IMR-90 (cell line): ENCODE measurements at regions not wholly inside any gene's neighbourhood (a gene's known extent, or its start where the extent isn't known, plus 50 kb on each side); places are given as distances from the start of the nearest gene placed in this dataset.

Experiments
- ATAC-seq: fragments of 200-7000 bp; cut with Tn5 transposase; 2 replicates; pipeline ENCODE4 v1.9.1; 2020; ENCODE audit warnings: low read depth, mild to moderate bottlenecking, moderate library complexity
- BruUV-seq: library from RNA; stranded (reverse); fragments of 400-500 nt; replicated peaks from 2 replicates; lab custom pipeline; 2021; lab: Mats Ljungman, UMichigan
- CTCF ChIA-PET: fragments of 300-600 bp; formaldehyde crosslinking; extraction: SDS; loops from one replicate; lab custom pipeline; 2021; ENCODE audit warnings: antibody characterized with exemption; lab: Yijun Ruan, JAX
- POLR2A ChIA-PET: fragments of 300-600 bp; sonication (Branson Sonifier 250); formaldehyde crosslinking; loops from one replicate; lab custom pipeline; 2022; ENCODE audit warnings: antibody characterized with exemption; ENCODE audit not compliant: unreplicated experiment; lab: Charles Lee
- DNase-seq: peaks from one replicate; pipeline ENCODE4 v3.0.0; 2013
- H2AFZ ChIP-seq: replicated peaks from 2 replicates; pipeline ENCODE3; 2013; ENCODE audit warnings: low read length, mild to moderate bottlenecking; ENCODE audit not compliant: poor library complexity
- H2AK5ac ChIP-seq: 2 replicates; pipeline ENCODE4 v1.6.1; 2013; ENCODE audit warnings: low read depth, low read length, inconsistent platforms
- H2AK9ac ChIP-seq: replicated peaks from 2 replicates; pipeline ENCODE3; 2013; ENCODE audit warnings: mild to moderate bottlenecking, low read depth, low read length, moderate library complexity; ENCODE audit not compliant: poor library complexity
- H2BK120ac ChIP-seq: 2 replicates; pipeline ENCODE4 v1.6.1; 2013; ENCODE audit warnings: low read depth, low read length, inconsistent platforms
- H2BK15ac ChIP-seq: 3 replicates; pipeline ENCODE4 v1.6.1; 2013; ENCODE audit warnings: low read depth, low read length, inconsistent platforms
- H2BK20ac ChIP-seq: 2 replicates; pipeline ENCODE4 v1.6.1; 2013; ENCODE audit warnings: low read depth, mild to moderate bottlenecking, inconsistent platforms, low read length, moderate library complexity
- H2BK5ac ChIP-seq: 2 replicates; pipeline ENCODE4 v1.6.1; 2013; ENCODE audit warnings: mild to moderate bottlenecking, low read depth, low read length, inconsistent platforms; ENCODE audit not compliant: poor library complexity, severe bottlenecking
- H3K14ac ChIP-seq: replicated peaks from 2 replicates; pipeline ENCODE4 v1.6.1; 2013; ENCODE audit warnings: low read depth, low read length, inconsistent platforms
- H3K18ac ChIP-seq: 2 replicates; pipeline ENCODE4 v1.6.1; 2013; ENCODE audit warnings: low read depth, low read length, control low read depth
- H3K23ac ChIP-seq: 2 replicates; pipeline ENCODE4 v1.6.1; 2013; ENCODE audit warnings: low read depth, low read length, inconsistent platforms
- H3K27ac ChIP-seq: 2 replicates; pipeline ENCODE4 v1.5.1; 2013; ENCODE audit warnings: mild to moderate bottlenecking, control low read depth, low read length; ENCODE audit not compliant: insufficient read depth
- H3K27me3 ChIP-seq: 2 replicates; pipeline ENCODE4 v1.6.1; 2013; ENCODE audit warnings: low read length; ENCODE audit not compliant: control insufficient read depth, insufficient read depth
- H3K36me3 ChIP-seq: 2 replicates; pipeline ENCODE4 v1.6.1; 2013; ENCODE audit warnings: low read length, mixed read lengths; ENCODE audit not compliant: control insufficient read depth, insufficient read depth
- H3K4ac ChIP-seq: 2 replicates; pipeline ENCODE4 v1.6.1; 2013; ENCODE audit warnings: low read depth, low read length, inconsistent platforms
- H3K4me1 ChIP-seq: 2 replicates; pipeline ENCODE4 v1.6.1; 2013; ENCODE audit warnings: low read length, mixed read lengths; ENCODE audit not compliant: control insufficient read depth, insufficient read depth
- H3K4me2 ChIP-seq: 2 replicates; pipeline ENCODE4 v1.6.1; 2013; ENCODE audit warnings: low read depth, mild to moderate bottlenecking, control low read depth, low read length, moderate library complexity
- H3K4me3 ChIP-seq: 2 replicates; pipeline ENCODE4 v1.5.1; 2013; ENCODE audit warnings: low read depth, mild to moderate bottlenecking, control low read depth, low read length, moderate library complexity; ENCODE audit not compliant: insufficient read depth
- H3K56ac ChIP-seq: 2 replicates; pipeline ENCODE4 v1.6.1; 2013; ENCODE audit warnings: low read length, inconsistent platforms; ENCODE audit not compliant: insufficient read depth; ENCODE audit errors: extremely low read depth
- H3K79me1 ChIP-seq, 2 experiments: 2 replicates each; pipeline ENCODE4 v1.6.1; 2013; ENCODE audit warnings: low read length in 2 of 2, inconsistent platforms in 1 of 2, low read depth in 1 of 2
- H3K9ac ChIP-seq: 2 replicates; pipeline ENCODE4 v1.6.1; 2013; ENCODE audit warnings: low read depth, low read length, control low read depth
- H3K9me1 ChIP-seq: 2 replicates; pipeline ENCODE4 v1.6.1; 2013; ENCODE audit warnings: low read length, inconsistent platforms; ENCODE audit not compliant: insufficient read depth
- H3K9me3 ChIP-seq: 2 replicates; pipeline ENCODE4 v1.6.1; 2013; ENCODE audit warnings: low read length; ENCODE audit not compliant: control insufficient read depth, insufficient read depth
- H4K20me1 ChIP-seq: 2 replicates; pipeline ENCODE4 v1.6.1; 2013; ENCODE audit warnings: low read length, inconsistent platforms; ENCODE audit not compliant: insufficient read depth
- H4K5ac ChIP-seq: 2 replicates; pipeline ENCODE4 v1.6.1; 2013; ENCODE audit warnings: mild to moderate bottlenecking, low read depth, low read length, control low read depth
- H4K8ac ChIP-seq, 2 experiments: 2 replicates each; pipeline ENCODE4 v1.6.1; 2013; ENCODE audit warnings: low read depth in 2 of 2, low read length in 2 of 2, control low read depth in 1 of 2, inconsistent platforms in 1 of 2
- H4K91ac ChIP-seq: 2 replicates; pipeline ENCODE4 v1.6.1; 2013; ENCODE audit warnings: low read depth, low read length, inconsistent platforms; ENCODE audit not compliant: insufficient read depth
- FOS ChIP-seq: fragments of 150-350 bp; IDR thresholded peaks from 2 replicates; pipeline ENCODE4 v1.6.1; 2016; ENCODE audit warnings: low read depth, low read length
- MXI1 ChIP-seq: IDR thresholded peaks from 2 replicates; pipeline ENCODE4 v1.6.1; 2012; ENCODE audit warnings: low read depth, mild to moderate bottlenecking, low read length, moderate library complexity, borderline replicate concordance
- POLR2A ChIP-seq: IDR thresholded peaks from 2 replicates; pipeline ENCODE4 v1.6.1; 2012; ENCODE audit warnings: mild to moderate bottlenecking, low read depth, low read length
- RCOR1 ChIP-seq: IDR thresholded peaks from 2 replicates; pipeline ENCODE4 v1.6.1; 2012; ENCODE audit warnings: mild to moderate bottlenecking, low read length, improper control_type of control experiment; ENCODE audit not compliant: insufficient replicate concordance
- RFX5 ChIP-seq: IDR thresholded peaks from 2 replicates; pipeline ENCODE4 v1.8.0; 2012; ENCODE audit warnings: low read depth, mild to moderate bottlenecking, low read length, moderate library complexity
- dilution Hi-C: fragments of 300-500 bp; cut with HindIII; formaldehyde crosslinking; loops from one replicate; pipeline ENCODE4 v1.14.3; 2018; ENCODE audit warnings: low sequenced_read_pairs; ENCODE audit not compliant: unreplicated experiment
- in situ Hi-C: fragments of 300-500 bp; cut with MboI; formaldehyde crosslinking; loops from 3 replicates; pipeline ENCODE4 v1.14.3; 2019; ENCODE audit warnings: low sequenced_read_pairs, inconsistent platforms, mixed read lengths
- intact Hi-C: fragments of 100-400 bp; cut with micrococcal nuclease; formaldehyde crosslinking; loops from 2 replicates; pipeline ENCODE4 v1.10.0; 2022
- TF ChIP-seq, protein P1 (sequence below): conservative IDR thresholded peaks from 2 replicates; pipeline ENCODE4 v1.5.1; 2012; ENCODE audit warnings: mild to moderate bottlenecking, low read depth, low read length, improper control_type of control experiment

DNA sequence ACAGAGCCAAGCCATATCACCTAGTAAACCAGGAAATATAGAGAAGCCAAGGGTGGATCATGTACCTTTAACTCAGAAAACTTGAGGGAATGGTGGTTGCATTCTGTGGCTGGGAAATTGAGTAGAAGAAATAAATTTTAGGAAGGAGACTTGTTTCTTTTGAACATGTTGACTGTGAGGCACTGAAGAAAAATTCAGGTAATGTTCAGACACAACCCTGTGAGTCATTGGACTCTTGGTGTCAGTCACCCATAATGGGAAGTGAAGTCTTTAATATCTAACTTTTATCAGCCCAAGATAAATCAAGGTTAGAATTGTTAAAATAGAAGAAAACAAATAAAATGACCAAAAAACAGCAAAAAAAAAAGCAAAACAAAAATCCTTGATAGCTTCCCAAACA, 98.8 kb upstream of the GRIK2 start:
- ATAC-seq, result no peak
- Histone ChIP-seq H2BK20ac (no peak overlapping the region), H3K18ac (no peak overlapping the region), H3K27me3 (no peaks in the 10 kb centered on the region), H4K8ac (no peak overlapping the region), H2AK5ac (no peak overlapping the region), H3K9me3 (peaks cover 4% of the 10 kb centered on the region; the same call in 1 of the 2 replicates), H2BK15ac (no peak overlapping the region), H3K4me2 (no peak overlapping the region), H3K79me1 (no peaks in the 10 kb centered on the region), H2AK9ac (no peak overlapping the region), H3K14ac (no peak overlapping the region), H3K4me3 (no peak overlapping the region), H2BK5ac (no peak overlapping the region), H2BK120ac (no peak overlapping the region), H3K9me1 (no peaks in the 10 kb centered on the region), H4K20me1 (no peaks in the 10 kb centered on the region), H3K27ac (no peak overlapping the region), H3K56ac (no peak overlapping the region), H4K91ac (no peak overlapping the region), H3K4me1 (no peaks in the 10 kb centered on the region), H3K4ac (no peak overlapping the region), H3K9ac (no peak overlapping the region), H3K36me3 (no peaks in the 10 kb centered on the region), H4K5ac (no peak overlapping the region), H3K23ac (no peak overlapping the region), H2AFZ (no peak overlapping the region)
- in situ Hi-C loops, result no loop called here
- TF ChIP-seq FOS (no peak), POLR2A (no peak), MXI1 (no peak), RFX5 (no peak), RCOR1 (no peak)
- TF ChIP-seq, protein P1, sequence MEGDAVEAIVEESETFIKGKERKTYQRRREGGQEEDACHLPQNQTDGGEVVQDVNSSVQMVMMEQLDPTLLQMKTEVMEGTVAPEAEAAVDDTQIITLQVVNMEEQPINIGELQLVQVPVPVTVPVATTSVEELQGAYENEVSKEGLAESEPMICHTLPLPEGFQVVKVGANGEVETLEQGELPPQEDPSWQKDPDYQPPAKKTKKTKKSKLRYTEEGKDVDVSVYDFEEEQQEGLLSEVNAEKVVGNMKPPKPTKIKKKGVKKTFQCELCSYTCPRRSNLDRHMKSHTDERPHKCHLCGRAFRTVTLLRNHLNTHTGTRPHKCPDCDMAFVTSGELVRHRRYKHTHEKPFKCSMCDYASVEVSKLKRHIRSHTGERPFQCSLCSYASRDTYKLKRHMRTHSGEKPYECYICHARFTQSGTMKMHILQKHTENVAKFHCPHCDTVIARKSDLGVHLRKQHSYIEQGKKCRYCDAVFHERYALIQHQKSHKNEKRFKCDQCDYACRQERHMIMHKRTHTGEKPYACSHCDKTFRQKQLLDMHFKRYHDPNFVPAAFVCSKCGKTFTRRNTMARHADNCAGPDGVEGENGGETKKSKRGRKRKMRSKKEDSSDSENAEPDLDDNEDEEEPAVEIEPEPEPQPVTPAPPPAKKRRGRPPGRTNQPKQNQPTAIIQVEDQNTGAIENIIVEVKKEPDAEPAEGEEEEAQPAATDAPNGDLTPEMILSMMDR, result no peak
- ChIA-PET CTCF (no interaction called here), POLR2A (no interaction called here)
- no TSS peak for BruUV-seq
- dilution Hi-C loops, result no loop called here
- intact Hi-C loops, result no loop called here
- no peak for DNase-seq
